ENCODE measurements at regions not wholly inside any gene's neighbourhood (a gene's known extent, or its start where the extent isn't known, plus 50 kb on each side); places are given as distances from the start of the nearest gene placed in this dataset.

DNA sequence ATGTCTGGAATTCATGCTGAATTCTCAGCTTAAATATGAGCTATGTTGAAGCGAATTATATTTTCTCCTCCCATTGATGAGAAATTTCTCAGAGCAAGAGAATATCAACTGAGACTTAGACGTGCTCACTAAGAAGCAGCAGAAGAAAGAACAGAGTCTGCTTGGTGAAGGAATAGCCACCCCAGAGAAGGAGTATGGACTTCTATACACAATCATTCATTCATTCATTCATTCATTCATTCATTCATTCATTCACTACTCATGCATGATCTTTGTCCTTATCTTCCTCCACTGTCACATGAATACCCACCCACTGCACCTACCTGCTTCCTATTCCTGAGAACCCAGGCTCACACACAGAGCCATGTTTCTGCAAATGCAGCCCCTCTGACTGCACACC is 206.6 kb downstream of the DEPDC1B start:
- TF ChIP-seq MED1 (CRISPR knock-in tag; IDR thresholded peaks at IDR 0.05) (no peak), REST (IDR thresholded peaks at IDR 0.05; ENCODE audit: borderline replicate concordance in 1 of 2, low read depth in 1 of 2, low read length in 2 of 2) (no peak), PRMT3 (CRISPR knock-in tag; IDR thresholded peaks at IDR 0.05; ENCODE audit: borderline replicate concordance, low read depth) (no peak), ETV5 (CRISPR knock-in tag; IDR thresholded peaks at IDR 0.05; ENCODE audit: borderline replicate concordance) (no peak), ZBTB49 (CRISPR knock-in tag; IDR thresholded peaks at IDR 0.05; ENCODE audit: borderline replicate concordance) (no peak), ATF1 (CRISPR knock-in tag; IDR thresholded peaks at IDR 0.05) (no peak), NFYC (CRISPR knock-in tag; IDR thresholded peaks at IDR 0.05) (no peak), MEF2D (CRISPR knock-in tag; IDR thresholded peaks at IDR 0.05) (no peak)
- TF ChIP-seq, protein P1, sequence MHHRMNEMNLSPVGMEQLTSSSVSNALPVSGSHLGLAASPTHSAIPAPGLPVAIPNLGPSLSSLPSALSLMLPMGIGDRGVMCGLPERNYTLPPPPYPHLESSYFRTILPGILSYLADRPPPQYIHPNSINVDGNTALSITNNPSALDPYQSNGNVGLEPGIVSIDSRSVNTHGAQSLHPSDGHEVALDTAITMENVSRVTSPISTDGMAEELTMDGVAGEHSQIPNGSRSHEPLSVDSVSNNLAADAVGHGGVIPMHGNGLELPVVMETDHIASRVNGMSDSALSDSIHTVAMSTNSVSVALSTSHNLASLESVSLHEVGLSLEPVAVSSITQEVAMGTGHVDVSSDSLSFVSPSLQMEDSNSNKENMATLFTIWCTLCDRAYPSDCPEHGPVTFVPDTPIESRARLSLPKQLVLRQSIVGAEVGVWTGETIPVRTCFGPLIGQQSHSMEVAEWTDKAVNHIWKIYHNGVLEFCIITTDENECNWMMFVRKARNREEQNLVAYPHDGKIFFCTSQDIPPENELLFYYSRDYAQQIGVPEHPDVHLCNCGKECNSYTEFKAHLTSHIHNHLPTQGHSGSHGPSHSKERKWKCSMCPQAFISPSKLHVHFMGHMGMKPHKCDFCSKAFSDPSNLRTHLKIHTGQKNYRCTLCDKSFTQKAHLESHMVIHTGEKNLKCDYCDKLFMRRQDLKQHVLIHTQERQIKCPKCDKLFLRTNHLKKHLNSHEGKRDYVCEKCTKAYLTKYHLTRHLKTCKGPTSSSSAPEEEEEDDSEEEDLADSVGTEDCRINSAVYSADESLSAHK (CRISPR knock-in tag; IDR thresholded peaks at IDR 0.05; ENCODE audit: borderline replicate concordance) = no peak
- TF ChIP-seq, protein P2, sequence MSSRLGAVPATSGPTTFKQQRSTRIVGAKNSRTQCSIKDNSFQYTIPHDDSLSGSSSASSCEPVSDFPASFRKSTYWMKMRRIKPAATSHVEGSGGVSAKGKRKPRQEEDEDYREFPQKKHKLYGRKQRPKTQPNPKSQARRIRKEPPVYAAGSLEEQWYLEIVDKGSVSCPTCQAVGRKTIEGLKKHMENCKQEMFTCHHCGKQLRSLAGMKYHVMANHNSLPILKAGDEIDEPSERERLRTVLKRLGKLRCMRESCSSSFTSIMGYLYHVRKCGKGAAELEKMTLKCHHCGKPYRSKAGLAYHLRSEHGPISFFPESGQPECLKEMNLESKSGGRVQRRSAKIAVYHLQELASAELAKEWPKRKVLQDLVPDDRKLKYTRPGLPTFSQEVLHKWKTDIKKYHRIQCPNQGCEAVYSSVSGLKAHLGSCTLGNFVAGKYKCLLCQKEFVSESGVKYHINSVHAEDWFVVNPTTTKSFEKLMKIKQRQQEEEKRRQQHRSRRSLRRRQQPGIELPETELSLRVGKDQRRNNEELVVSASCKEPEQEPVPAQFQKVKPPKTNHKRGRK (CRISPR knock-in tag; IDR thresholded peaks at IDR 0.05) = no peak
- TF ChIP-seq, protein P3, sequence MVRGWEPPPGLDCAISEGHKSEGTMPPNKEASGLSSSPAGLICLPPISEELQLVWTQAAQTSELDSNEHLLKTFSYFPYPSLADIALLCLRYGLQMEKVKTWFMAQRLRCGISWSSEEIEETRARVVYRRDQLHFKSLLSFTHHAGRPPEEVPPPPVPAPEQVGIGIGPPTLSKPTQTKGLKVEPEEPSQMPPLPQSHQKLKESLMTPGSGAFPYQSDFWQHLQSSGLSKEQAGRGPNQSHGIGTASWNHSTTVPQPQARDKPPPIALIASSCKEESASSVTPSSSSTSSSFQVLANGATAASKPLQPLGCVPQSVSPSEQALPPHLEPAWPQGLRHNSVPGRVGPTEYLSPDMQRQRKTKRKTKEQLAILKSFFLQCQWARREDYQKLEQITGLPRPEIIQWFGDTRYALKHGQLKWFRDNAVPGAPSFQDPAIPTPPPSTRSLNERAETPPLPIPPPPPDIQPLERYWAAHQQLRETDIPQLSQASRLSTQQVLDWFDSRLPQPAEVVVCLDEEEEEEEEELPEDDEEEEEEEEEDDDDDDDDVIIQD (CRISPR knock-in tag; IDR thresholded peaks at IDR 0.05; ENCODE audit: low read depth) = no peak
- TF ChIP-seq, protein P4, sequence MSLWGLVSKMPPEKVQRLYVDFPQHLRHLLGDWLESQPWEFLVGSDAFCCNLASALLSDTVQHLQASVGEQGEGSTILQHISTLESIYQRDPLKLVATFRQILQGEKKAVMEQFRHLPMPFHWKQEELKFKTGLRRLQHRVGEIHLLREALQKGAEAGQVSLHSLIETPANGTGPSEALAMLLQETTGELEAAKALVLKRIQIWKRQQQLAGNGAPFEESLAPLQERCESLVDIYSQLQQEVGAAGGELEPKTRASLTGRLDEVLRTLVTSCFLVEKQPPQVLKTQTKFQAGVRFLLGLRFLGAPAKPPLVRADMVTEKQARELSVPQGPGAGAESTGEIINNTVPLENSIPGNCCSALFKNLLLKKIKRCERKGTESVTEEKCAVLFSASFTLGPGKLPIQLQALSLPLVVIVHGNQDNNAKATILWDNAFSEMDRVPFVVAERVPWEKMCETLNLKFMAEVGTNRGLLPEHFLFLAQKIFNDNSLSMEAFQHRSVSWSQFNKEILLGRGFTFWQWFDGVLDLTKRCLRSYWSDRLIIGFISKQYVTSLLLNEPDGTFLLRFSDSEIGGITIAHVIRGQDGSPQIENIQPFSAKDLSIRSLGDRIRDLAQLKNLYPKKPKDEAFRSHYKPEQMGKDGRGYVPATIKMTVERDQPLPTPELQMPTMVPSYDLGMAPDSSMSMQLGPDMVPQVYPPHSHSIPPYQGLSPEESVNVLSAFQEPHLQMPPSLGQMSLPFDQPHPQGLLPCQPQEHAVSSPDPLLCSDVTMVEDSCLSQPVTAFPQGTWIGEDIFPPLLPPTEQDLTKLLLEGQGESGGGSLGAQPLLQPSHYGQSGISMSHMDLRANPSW (CRISPR knock-in tag; IDR thresholded peaks at IDR 0.05; ENCODE audit: borderline replicate concordance) = no peak
- TF ChIP-seq, protein P5, sequence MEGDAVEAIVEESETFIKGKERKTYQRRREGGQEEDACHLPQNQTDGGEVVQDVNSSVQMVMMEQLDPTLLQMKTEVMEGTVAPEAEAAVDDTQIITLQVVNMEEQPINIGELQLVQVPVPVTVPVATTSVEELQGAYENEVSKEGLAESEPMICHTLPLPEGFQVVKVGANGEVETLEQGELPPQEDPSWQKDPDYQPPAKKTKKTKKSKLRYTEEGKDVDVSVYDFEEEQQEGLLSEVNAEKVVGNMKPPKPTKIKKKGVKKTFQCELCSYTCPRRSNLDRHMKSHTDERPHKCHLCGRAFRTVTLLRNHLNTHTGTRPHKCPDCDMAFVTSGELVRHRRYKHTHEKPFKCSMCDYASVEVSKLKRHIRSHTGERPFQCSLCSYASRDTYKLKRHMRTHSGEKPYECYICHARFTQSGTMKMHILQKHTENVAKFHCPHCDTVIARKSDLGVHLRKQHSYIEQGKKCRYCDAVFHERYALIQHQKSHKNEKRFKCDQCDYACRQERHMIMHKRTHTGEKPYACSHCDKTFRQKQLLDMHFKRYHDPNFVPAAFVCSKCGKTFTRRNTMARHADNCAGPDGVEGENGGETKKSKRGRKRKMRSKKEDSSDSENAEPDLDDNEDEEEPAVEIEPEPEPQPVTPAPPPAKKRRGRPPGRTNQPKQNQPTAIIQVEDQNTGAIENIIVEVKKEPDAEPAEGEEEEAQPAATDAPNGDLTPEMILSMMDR (CRISPR knock-in tag; IDR thresholded peaks at IDR 0.05) = no peak
- TF ChIP-seq, protein P6, sequence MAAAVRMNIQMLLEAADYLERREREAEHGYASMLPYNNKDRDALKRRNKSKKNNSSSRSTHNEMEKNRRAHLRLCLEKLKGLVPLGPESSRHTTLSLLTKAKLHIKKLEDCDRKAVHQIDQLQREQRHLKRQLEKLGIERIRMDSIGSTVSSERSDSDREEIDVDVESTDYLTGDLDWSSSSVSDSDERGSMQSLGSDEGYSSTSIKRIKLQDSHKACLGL (CRISPR knock-in tag; IDR thresholded peaks at IDR 0.05) = no peak
